SK-N-SH treated with all-trans-retinoic acid at 6 μM for 48 hours (cell line): ENCODE measurements at regions not wholly inside any gene's neighbourhood (a gene's known extent, or its start where the extent isn't known, plus 50 kb on each side); places are given as distances from the start of the nearest gene placed in this dataset.

Experiments used
- ATAC-seq: fragments of 200-7000 bp; cut with Tn5 transposase; 3 replicates; pipeline ENCODE4 v1.9.1; 2020; ENCODE audit warnings: mild to moderate bottlenecking, moderate library complexity
- ARNTL ChIP-seq: fragments of 450-650 bp; formaldehyde crosslinking; IDR thresholded peaks from 2 replicates; pipeline ENCODE4 v1.5.0; 2020; ENCODE audit warnings: low read depth, mild to moderate bottlenecking, moderate library complexity, borderline replicate concordance
- BACH2 ChIP-seq: fragments of 250-450 bp; sonication (Bioruptor Pico); IDR thresholded peaks from 2 replicates; pipeline ENCODE4 v1.9.0; 2021; ENCODE audit warnings: mild to moderate bottlenecking, borderline replicate concordance
- CSDC2 ChIP-seq: fragments of 250-450 bp; sonication (Bioruptor Pico); IDR thresholded peaks from 2 replicates; pipeline ENCODE4 v1.5.0; 2020; ENCODE audit warnings: mild to moderate bottlenecking, moderate library complexity
- ESRRG ChIP-seq: fragments of 250-450 bp; sonication (Bioruptor Pico); IDR thresholded peaks from 2 replicates; pipeline ENCODE4 v1.6.1; 2021; ENCODE audit warnings: mild to moderate bottlenecking
- GLIS3 ChIP-seq: fragments of 250-450 bp; sonication (Bioruptor Pico); IDR thresholded peaks from 2 replicates; pipeline ENCODE4 v1.5.0; 2020; ENCODE audit warnings: mild to moderate bottlenecking, moderate library complexity
- ISL1 ChIP-seq: fragments of 250-450 bp; sonication (Bioruptor Pico); IDR thresholded peaks from 2 replicates; pipeline ENCODE4 v2.1.2; 2022; ENCODE audit warnings: mild to moderate bottlenecking, moderate library complexity
- OSR1 ChIP-seq: fragments of 250-450 bp; sonication (Bioruptor Pico); IDR thresholded peaks from 2 replicates; pipeline ENCODE4 v1.8.0; 2022; ENCODE audit warnings: moderate library complexity, mild to moderate bottlenecking, inconsistent platforms
- PPARA ChIP-seq: fragments of 250-450 bp; sonication (Bioruptor Pico); IDR thresholded peaks from 2 replicates; pipeline ENCODE4 v1.5.0; 2020; ENCODE audit warnings: mild to moderate bottlenecking, borderline replicate concordance
- RARB ChIP-seq: fragments of 250-450 bp; sonication (Bioruptor Pico); IDR thresholded peaks from 2 replicates; pipeline ENCODE4 v1.8.0; 2021; ENCODE audit warnings: mild to moderate bottlenecking, moderate library complexity
- SNAI2 ChIP-seq: fragments of 250-450 bp; sonication (Bioruptor Pico); IDR thresholded peaks from 2 replicates; pipeline ENCODE4 v1.5.0; 2020; ENCODE audit warnings: mild to moderate bottlenecking, moderate library complexity
- TCF4 ChIP-seq: fragments of 250-450 bp; sonication (Bioruptor Pico); IDR thresholded peaks from 2 replicates; pipeline ENCODE4 v1.8.0; 2021; ENCODE audit warnings: mild to moderate bottlenecking, moderate library complexity, borderline replicate concordance
- TOX ChIP-seq: fragments of 250-450 bp; sonication (Bioruptor Pico); IDR thresholded peaks from 2 replicates; pipeline ENCODE4 v1.8.0; 2021; ENCODE audit warnings: mild to moderate bottlenecking, moderate library complexity, borderline replicate concordance
- ZC3H10 ChIP-seq: fragments of 250-450 bp; sonication (Bioruptor Pico); IDR thresholded peaks from 2 replicates; pipeline ENCODE4 v1.5.1; 2021; ENCODE audit warnings: mild to moderate bottlenecking, moderate library complexity
- ZFP3 ChIP-seq: fragments of 250-450 bp; sonication (Bioruptor Pico); IDR thresholded peaks from 2 replicates; pipeline ENCODE4 v1.5.0; 2020; ENCODE audit warnings: mild to moderate bottlenecking, moderate library complexity
- ZFP30 ChIP-seq: fragments of 450-650 bp; formaldehyde crosslinking; IDR thresholded peaks from 2 replicates; pipeline ENCODE4 v1.5.0; 2022; ENCODE audit warnings: mild to moderate bottlenecking, moderate library complexity
- ZNF565 ChIP-seq: fragments of 450-650 bp; formaldehyde crosslinking; conservative IDR thresholded peaks from 2 replicates; pipeline ENCODE4 v1.5.0; 2020; ENCODE audit warnings: low read depth, mild to moderate bottlenecking, moderate library complexity
- ZNF70 ChIP-seq: fragments of 450-650 bp; formaldehyde crosslinking; IDR thresholded peaks from 2 replicates; pipeline ENCODE4 v1.5.0; 2020; ENCODE audit warnings: mild to moderate bottlenecking, moderate library complexity
- ZNF8 ChIP-seq: fragments of 450-650 bp; formaldehyde crosslinking; IDR thresholded peaks from 2 replicates; pipeline ENCODE4 v1.5.0; 2020; ENCODE audit warnings: mild to moderate bottlenecking, moderate library complexity
- TF ChIP-seq, protein P1 (sequence below): fragments of 250-450 bp; sonication (Bioruptor Pico); IDR thresholded peaks from 2 replicates; pipeline ENCODE4 v1.5.0; 2020; ENCODE audit warnings: mild to moderate bottlenecking, moderate library complexity
- TF ChIP-seq, protein P2 (sequence below): fragments of 250-450 bp; sonication (Bioruptor Pico); IDR thresholded peaks from 2 replicates; pipeline ENCODE4 v1.8.0; 2020; ENCODE audit warnings: mild to moderate bottlenecking, moderate library complexity, borderline replicate concordance
- TF ChIP-seq, protein P3 (sequence below): fragments of 250-450 bp; sonication (Bioruptor Pico); IDR thresholded peaks from 2 replicates; pipeline ENCODE4 v1.5.1; 2021; ENCODE audit warnings: mild to moderate bottlenecking, moderate library complexity
- TF ChIP-seq, protein P4 (sequence below): fragments of 250-450 bp; sonication (Bioruptor Pico); IDR thresholded peaks from 2 replicates; pipeline ENCODE4 v1.8.0; 2021; ENCODE audit warnings: low read depth, mild to moderate bottlenecking, moderate library complexity, borderline replicate concordance
- TF ChIP-seq, protein P5 (sequence below): fragments of 250-450 bp; sonication (Bioruptor Pico); IDR thresholded peaks from 2 replicates; pipeline ENCODE4 v1.5.1; 2020; ENCODE audit warnings: low read depth, mild to moderate bottlenecking, moderate library complexity

DNA sequence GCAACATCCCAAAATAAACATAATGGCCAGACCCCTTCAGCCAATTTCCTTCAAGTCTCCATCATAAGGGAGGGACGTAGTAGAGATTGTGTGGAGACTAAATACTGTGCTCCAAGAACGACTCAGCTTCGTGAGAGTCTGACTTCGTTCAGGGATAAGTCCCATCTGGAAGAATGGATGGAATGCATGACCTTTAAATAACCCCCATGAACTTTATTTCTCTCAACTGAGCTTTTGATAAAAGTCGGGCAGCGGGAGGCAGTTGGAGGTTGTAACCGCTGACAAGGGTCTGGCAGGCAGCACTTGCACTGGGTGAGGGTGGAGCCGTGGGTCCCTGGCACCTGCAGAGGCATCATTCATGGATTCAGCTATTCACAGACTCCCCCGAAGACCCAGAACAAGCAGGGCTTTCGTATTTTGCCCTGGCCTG is 115.9 kb downstream of the ZFP36L2 start:
- ATAC-seq: peak; percentile 77
- TF ChIP-seq, protein P1, sequence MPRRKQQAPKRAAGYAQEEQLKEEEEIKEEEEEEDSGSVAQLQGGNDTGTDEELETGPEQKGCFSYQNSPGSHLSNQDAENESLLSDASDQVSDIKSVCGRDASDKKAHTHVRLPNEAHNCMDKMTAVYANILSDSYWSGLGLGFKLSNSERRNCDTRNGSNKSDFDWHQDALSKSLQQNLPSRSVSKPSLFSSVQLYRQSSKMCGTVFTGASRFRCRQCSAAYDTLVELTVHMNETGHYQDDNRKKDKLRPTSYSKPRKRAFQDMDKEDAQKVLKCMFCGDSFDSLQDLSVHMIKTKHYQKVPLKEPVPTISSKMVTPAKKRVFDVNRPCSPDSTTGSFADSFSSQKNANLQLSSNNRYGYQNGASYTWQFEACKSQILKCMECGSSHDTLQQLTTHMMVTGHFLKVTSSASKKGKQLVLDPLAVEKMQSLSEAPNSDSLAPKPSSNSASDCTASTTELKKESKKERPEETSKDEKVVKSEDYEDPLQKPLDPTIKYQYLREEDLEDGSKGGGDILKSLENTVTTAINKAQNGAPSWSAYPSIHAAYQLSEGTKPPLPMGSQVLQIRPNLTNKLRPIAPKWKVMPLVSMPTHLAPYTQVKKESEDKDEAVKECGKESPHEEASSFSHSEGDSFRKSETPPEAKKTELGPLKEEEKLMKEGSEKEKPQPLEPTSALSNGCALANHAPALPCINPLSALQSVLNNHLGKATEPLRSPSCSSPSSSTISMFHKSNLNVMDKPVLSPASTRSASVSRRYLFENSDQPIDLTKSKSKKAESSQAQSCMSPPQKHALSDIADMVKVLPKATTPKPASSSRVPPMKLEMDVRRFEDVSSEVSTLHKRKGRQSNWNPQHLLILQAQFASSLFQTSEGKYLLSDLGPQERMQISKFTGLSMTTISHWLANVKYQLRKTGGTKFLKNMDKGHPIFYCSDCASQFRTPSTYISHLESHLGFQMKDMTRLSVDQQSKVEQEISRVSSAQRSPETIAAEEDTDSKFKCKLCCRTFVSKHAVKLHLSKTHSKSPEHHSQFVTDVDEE (CRISPR knock-in tag): 0 out of 2 replicates have a peak, but pooled peaks have one; percentile 40
- no peak for TF ChIP-seq PPARA (CRISPR knock-in tag)
- 0 out of 2 replicates have a peak, but pooled peaks have one; percentile 64 for TF ChIP-seq GLIS3 (CRISPR knock-in tag)
- TF ChIP-seq ZNF70 (CRISPR knock-in tag): no peak
- TF ChIP-seq ZNF8 (CRISPR knock-in tag): no peak
- TF ChIP-seq ZC3H10 (CRISPR knock-in tag): no peak
- TF ChIP-seq ZFP3 (CRISPR knock-in tag): no peak
- TF ChIP-seq, protein P2, sequence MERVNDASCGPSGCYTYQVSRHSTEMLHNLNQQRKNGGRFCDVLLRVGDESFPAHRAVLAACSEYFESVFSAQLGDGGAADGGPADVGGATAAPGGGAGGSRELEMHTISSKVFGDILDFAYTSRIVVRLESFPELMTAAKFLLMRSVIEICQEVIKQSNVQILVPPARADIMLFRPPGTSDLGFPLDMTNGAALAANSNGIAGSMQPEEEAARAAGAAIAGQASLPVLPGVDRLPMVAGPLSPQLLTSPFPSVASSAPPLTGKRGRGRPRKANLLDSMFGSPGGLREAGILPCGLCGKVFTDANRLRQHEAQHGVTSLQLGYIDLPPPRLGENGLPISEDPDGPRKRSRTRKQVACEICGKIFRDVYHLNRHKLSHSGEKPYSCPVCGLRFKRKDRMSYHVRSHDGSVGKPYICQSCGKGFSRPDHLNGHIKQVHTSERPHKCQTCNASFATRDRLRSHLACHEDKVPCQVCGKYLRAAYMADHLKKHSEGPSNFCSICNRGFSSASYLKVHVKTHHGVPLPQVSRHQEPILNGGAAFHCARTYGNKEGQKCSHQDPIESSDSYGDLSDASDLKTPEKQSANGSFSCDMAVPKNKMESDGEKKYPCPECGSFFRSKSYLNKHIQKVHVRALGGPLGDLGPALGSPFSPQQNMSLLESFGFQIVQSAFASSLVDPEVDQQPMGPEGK: no peak
- TF ChIP-seq, protein P3, sequence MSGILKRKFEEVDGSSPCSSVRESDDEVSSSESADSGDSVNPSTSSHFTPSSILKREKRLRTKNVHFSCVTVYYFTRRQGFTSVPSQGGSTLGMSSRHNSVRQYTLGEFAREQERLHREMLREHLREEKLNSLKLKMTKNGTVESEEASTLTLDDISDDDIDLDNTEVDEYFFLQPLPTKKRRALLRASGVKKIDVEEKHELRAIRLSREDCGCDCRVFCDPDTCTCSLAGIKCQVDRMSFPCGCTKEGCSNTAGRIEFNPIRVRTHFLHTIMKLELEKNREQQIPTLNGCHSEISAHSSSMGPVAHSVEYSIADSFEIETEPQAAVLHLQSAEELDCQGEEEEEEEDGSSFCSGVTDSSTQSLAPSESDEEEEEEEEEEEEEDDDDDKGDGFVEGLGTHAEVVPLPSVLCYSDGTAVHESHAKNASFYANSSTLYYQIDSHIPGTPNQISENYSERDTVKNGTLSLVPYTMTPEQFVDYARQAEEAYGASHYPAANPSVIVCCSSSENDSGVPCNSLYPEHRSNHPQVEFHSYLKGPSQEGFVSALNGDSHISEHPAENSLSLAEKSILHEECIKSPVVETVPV: no peak
- no peak; the same call in 1 of the 2 replicates for TF ChIP-seq RARB
- TF ChIP-seq ZFP30 (CRISPR knock-in tag): 0 out of 2 replicates have a peak, but pooled peaks have one; percentile 9
- no peak for TF ChIP-seq BACH2
- no peak for TF ChIP-seq ZNF565 (CRISPR knock-in tag)
- peak; percentile 57; the same call in 1 of the 2 replicates for TF ChIP-seq ISL1
- TF ChIP-seq SNAI2 (CRISPR knock-in tag): no peak; the same call in none of the 2 replicates
- peak; percentile 86; the same call in 1 of the 2 replicates for TF ChIP-seq CSDC2 (CRISPR knock-in tag)
- no peak for TF ChIP-seq ARNTL (CRISPR knock-in tag)
- TF ChIP-seq, protein P4, sequence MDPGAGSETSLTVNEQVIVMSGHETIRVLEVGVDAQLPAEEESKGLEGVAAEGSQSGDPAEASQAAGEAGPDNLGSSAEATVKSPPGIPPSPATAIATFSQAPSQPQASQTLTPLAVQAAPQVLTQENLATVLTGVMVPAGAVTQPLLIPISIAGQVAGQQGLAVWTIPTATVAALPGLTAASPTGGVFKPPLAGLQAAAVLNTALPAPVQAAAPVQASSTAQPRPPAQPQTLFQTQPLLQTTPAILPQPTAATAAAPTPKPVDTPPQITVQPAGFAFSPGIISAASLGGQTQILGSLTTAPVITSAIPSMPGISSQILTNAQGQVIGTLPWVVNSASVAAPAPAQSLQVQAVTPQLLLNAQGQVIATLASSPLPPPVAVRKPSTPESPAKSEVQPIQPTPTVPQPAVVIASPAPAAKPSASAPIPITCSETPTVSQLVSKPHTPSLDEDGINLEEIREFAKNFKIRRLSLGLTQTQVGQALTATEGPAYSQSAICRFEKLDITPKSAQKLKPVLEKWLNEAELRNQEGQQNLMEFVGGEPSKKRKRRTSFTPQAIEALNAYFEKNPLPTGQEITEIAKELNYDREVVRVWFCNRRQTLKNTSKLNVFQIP (CRISPR knock-in tag): no peak
- no peak for TF ChIP-seq ESRRG (CRISPR knock-in tag)
- TF ChIP-seq OSR1 (CRISPR knock-in tag): no peak
- no peak for TF ChIP-seq TCF4 (CRISPR knock-in tag)
- TF ChIP-seq, protein P5, sequence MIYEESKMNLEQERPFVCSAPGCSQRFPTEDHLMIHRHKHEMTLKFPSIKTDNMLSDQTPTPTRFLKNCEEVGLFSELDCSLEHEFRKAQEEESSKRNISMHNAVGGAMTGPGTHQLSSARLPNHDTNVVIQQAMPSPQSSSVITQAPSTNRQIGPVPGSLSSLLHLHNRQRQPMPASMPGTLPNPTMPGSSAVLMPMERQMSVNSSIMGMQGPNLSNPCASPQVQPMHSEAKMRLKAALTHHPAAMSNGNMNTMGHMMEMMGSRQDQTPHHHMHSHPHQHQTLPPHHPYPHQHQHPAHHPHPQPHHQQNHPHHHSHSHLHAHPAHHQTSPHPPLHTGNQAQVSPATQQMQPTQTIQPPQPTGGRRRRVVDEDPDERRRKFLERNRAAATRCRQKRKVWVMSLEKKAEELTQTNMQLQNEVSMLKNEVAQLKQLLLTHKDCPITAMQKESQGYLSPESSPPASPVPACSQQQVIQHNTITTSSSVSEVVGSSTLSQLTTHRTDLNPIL: no peak
- no peak for TF ChIP-seq TOX

DNA sequence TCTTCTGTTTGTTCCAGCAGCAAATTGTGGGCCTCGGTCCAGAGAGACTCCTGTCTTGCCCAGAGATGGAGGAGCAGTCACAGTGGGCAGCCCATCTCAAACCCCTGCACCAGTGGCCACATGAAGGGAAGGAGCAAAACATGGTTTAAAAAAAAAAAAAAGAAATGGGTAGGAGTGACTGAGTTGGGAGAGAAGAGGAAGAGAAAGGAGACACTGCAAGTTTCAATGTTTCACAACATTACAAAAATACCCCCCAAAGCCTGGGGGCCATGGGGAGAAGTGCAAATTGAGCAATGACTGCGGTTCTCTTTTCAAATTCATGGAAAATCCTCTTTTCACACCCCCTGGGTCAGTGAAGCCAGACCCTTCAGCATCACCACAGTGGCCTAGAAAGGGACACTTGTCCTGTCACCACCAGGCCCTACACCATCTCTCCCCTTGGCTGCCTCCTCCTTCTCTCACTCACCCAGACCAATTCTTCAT is 117.1 kb downstream of the ZFP36L2 start:
- ATAC-seq: no peak
- no peak for TF ChIP-seq OSR1 (CRISPR knock-in tag)
- no peak for TF ChIP-seq ZNF70 (CRISPR knock-in tag)
- TF ChIP-seq, protein P2: no peak
- TF ChIP-seq, protein P4 (CRISPR knock-in tag): no peak
- TF ChIP-seq, protein P1 (CRISPR knock-in tag): no peak
- TF ChIP-seq ARNTL (CRISPR knock-in tag): no peak
- TF ChIP-seq SNAI2 (CRISPR knock-in tag): no peak
- no peak for TF ChIP-seq ZNF8 (CRISPR knock-in tag)
- no peak for TF ChIP-seq RARB
- TF ChIP-seq TCF4 (CRISPR knock-in tag): no peak
- no peak for TF ChIP-seq TOX
- no peak for TF ChIP-seq ISL1
- no peak for TF ChIP-seq ZFP30 (CRISPR knock-in tag)
- no peak for TF ChIP-seq ZNF565 (CRISPR knock-in tag)
- TF ChIP-seq CSDC2 (CRISPR knock-in tag): no peak
